ENCODE measurements at regions not wholly inside any gene's neighbourhood (a gene's known extent, or its start where the extent isn't known, plus 50 kb on each side); places are given as distances from the start of the nearest gene placed in this dataset.
A peak's percentile ranks its signal among the peaks of the same experiment; 100 is the strongest.
"Not testable (repeated sequence)": the region's sequence is repeated elsewhere in the genome, so short reads cannot be mapped to it uniquely, and the experiment has no call there.

GRCh38 chr22:19643448-19644313 lies 70.6 kb upstream of the SEPTIN5 start:
- DNase-seq, result no peak

- DNase-seq, result no peak
These were observed 69.7 kb upstream of the SEPTIN5 start for GRCh38 chr22:19644314-19645223.

- no peak for DNase-seq
These were observed 68.9 kb upstream of the SEPTIN5 start for GRCh38 chr22:19645391-19645790.

- no peak for DNase-seq
These were observed 68.4 kb upstream of the SEPTIN5 start for GRCh38 chr22:19645905-19646304.

- DNase-seq, result no peak
These were observed 67.9 kb upstream of the SEPTIN5 start for GRCh38 chr22:19646383-19646782.

- DNase-seq, result no peak
These were observed 65.8 kb upstream of the SEPTIN5 start for GRCh38 chr22:19648419-19648929.

GRCh38 chr22:19652316-19652715 lies 62.0 kb upstream of the SEPTIN5 start:
- no peak for DNase-seq

GRCh38 chr22:19654338-19654987 lies 59.8 kb upstream of the SEPTIN5 start:
- DNase-seq, result no peak

- no peak for DNase-seq
These were observed 58.9 kb upstream of the SEPTIN5 start for GRCh38 chr22:19655399-19655798.

GRCh38 chr22:19656541-19657251 lies 57.6 kb upstream of the SEPTIN5 start:
- no peak for DNase-seq

GRCh38 chr22:19657252-19658056 lies 56.8 kb upstream of the SEPTIN5 start:
- no peak for DNase-seq

GRCh38 chr22:19658057-19658966 lies 56.0 kb upstream of the SEPTIN5 start:
- no peak for DNase-seq

- DNase-seq, result no peak
These were observed 55.1 kb upstream of the SEPTIN5 start for GRCh38 chr22:19658967-19659804.

GRCh38 chr22:19659805-19660345 lies 54.4 kb upstream of the SEPTIN5 start:
- DNase-seq, result no peak

- not testable (repeated sequence) for DNase-seq
These were observed 53.7 kb upstream of the SEPTIN5 start for GRCh38 chr22:19660583-19660982.

GRCh38 chr22:19661156-19661555 lies 53.1 kb upstream of the SEPTIN5 start:
- no peak for DNase-seq

GRCh38 chr22:19662049-19662684 lies 52.1 kb upstream of the SEPTIN5 start:
- not testable (repeated sequence) for DNase-seq

- DNase-seq, result peak; percentile 76
These were observed 51.0 kb upstream of the SEPTIN5 start for GRCh38 chr22:19663286-19663815.

Data from NCI-H1092 (cell line).